Loucy (cell line): ENCODE measurements at regions not wholly inside any gene's neighbourhood (a gene's known extent, or its start where the extent isn't known, plus 50 kb on each side); places are given as distances from the start of the nearest gene placed in this dataset.

Source experiments
- H2AFZ ChIP-seq: fragments of 200-600 bp; sonication (generic); 2 replicates; pipeline ENCODE4 v1.6.0; 2016; ENCODE audit warnings: antibody characterized with exemption, mild to moderate bottlenecking, low read length, moderate library complexity
- H3F3A ChIP-seq: fragments of 200-600 bp; 2 replicates; pipeline ENCODE4 v1.6.0; 2016; ENCODE audit warnings: antibody characterized with exemption, low read depth, mild to moderate bottlenecking
- H3K27me3 ChIP-seq: fragments of 200-600 bp; sonication (generic); 2 replicates; pipeline ENCODE4 v1.6.1; 2014; ENCODE audit warnings: low read length, mild to moderate bottlenecking; ENCODE audit not compliant: insufficient read depth, poor library complexity, severe bottlenecking
- H3K36me3 ChIP-seq: fragments of 200-600 bp; sonication (generic); 2 replicates; pipeline ENCODE4 v1.6.1; 2016; ENCODE audit warnings: low read length; ENCODE audit not compliant: insufficient read depth
- H3K4me1 ChIP-seq: fragments of 200-600 bp; sonication (generic); 2 replicates; pipeline ENCODE4 v1.5.1; 2014; ENCODE audit warnings: low read length, mild to moderate bottlenecking; ENCODE audit not compliant: insufficient read depth, poor library complexity, severe bottlenecking
- H3K4me2 ChIP-seq: fragments of 200-600 bp; sonication (generic); 2 replicates; pipeline ENCODE4 v1.6.0; 2014; ENCODE audit warnings: antibody characterized with exemption, low read length, low read depth, mild to moderate bottlenecking; ENCODE audit not compliant: poor library complexity, severe bottlenecking
- H3K4me3 ChIP-seq: fragments of 200-600 bp; sonication (generic); 2 replicates; pipeline ENCODE4 v1.5.1; 2014; ENCODE audit warnings: low read length, mild to moderate bottlenecking, mixed read lengths; ENCODE audit not compliant: poor library complexity, severe bottlenecking
- H3K79me2 ChIP-seq: fragments of 200-600 bp; sonication (generic); 2 replicates; pipeline ENCODE4 v1.6.1; 2014; ENCODE audit warnings: low read length; ENCODE audit not compliant: insufficient read depth
- H3K9ac ChIP-seq: fragments of 200-600 bp; sonication (generic); 2 replicates; pipeline ENCODE4 v1.6.0; 2014; ENCODE audit warnings: mild to moderate bottlenecking, low read depth, low read length, moderate library complexity; ENCODE audit not compliant: poor library complexity, severe bottlenecking
- H3K9me2 ChIP-seq: fragments of 200-600 bp; sonication (generic); replicated peaks from 2 replicates; pipeline ENCODE4 v1.6.1; 2016; ENCODE audit warnings: low read depth, low read length, mixed read lengths
- H3K9me3 ChIP-seq: fragments of 200-600 bp; sonication (generic); 2 replicates; pipeline ENCODE4 v1.6.1; 2014; ENCODE audit warnings: mild to moderate bottlenecking, antibody characterized with exemption, low read length, low read depth; ENCODE audit not compliant: insufficient read depth
- H4K20me1 ChIP-seq: fragments of 200-600 bp; sonication (generic); 2 replicates; pipeline ENCODE4 v1.6.0; 2014; ENCODE audit warnings: antibody characterized with exemption, low read length, mild to moderate bottlenecking; ENCODE audit not compliant: insufficient read depth, poor library complexity, severe bottlenecking
- CTCF ChIP-seq: fragments of 200-600 bp; sonication (generic); conservative IDR thresholded peaks from 2 replicates; pipeline ENCODE4 v1.5.1; 2014; ENCODE audit warnings: mild to moderate bottlenecking, antibody characterized with exemption, low read length
- EZH2phosphoT487 ChIP-seq: fragments of 200-600 bp; IDR thresholded peaks from 2 replicates; pipeline ENCODE4 v1.6.1; 2018; ENCODE audit warnings: antibody characterized with exemption, mild to moderate bottlenecking, moderate library complexity, borderline replicate concordance

GRCh38 chr10:21191512-21191911 lies 294.4 kb upstream of the NEBL start:
- no peak overlapping the region for H3K4me3 ChIP-seq
- no peaks in the 10 kb centered on the region; the same call in 1 of the 2 replicates for H3K9me3 ChIP-seq
- H3K4me1 ChIP-seq: no peaks in the 10 kb centered on the region
- no peaks in the 10 kb centered on the region for H3K79me2 ChIP-seq
- H3K36me3 ChIP-seq: no peaks in the 10 kb centered on the region
- no peak overlapping the region for H3K4me2 ChIP-seq
- no peak overlapping the region for H2AFZ ChIP-seq
- TF ChIP-seq EZH2phosphoT487: no peak
- no peak for TF ChIP-seq CTCF
- H4K20me1 ChIP-seq: no peaks in the 10 kb centered on the region
- no peaks in the 10 kb centered on the region for H3F3A ChIP-seq
- no peaks in the 10 kb centered on the region for H3K9me2 ChIP-seq
- no peaks in the 10 kb centered on the region for H3K27me3 ChIP-seq
- H3K9ac ChIP-seq: no peak overlapping the region

- no peaks in the 10 kb centered on the region for H3K9me2 ChIP-seq
- no peak for TF ChIP-seq EZH2phosphoT487
- no peak for TF ChIP-seq CTCF
- H3F3A ChIP-seq: no peaks in the 10 kb centered on the region
- H3K9ac ChIP-seq: no peak overlapping the region
- no peaks in the 10 kb centered on the region for H4K20me1 ChIP-seq
- H3K4me1 ChIP-seq: no peaks in the 10 kb centered on the region
- no peaks in the 10 kb centered on the region for H3K27me3 ChIP-seq
- no peaks in the 10 kb centered on the region for H3K36me3 ChIP-seq
- no peak overlapping the region for H2AFZ ChIP-seq
- H3K79me2 ChIP-seq: no peaks in the 10 kb centered on the region
- H3K4me2 ChIP-seq: no peak overlapping the region
- no peaks in the 10 kb centered on the region; the same call in 1 of the 2 replicates for H3K9me3 ChIP-seq
- H3K4me3 ChIP-seq: no peak overlapping the region
Observed at GRCh38 chr10:21184984-21185383, 287.9 kb upstream of the NEBL start.

GRCh38 chr10:21184216-21184615 lies 287.1 kb upstream of the NEBL start:
- Histone ChIP-seq H3F3A (no peaks in the 10 kb centered on the region), H4K20me1 (no peaks in the 10 kb centered on the region), H3K79me2 (no peaks in the 10 kb centered on the region), H3K9me2 (no peaks in the 10 kb centered on the region), H3K27me3 (no peaks in the 10 kb centered on the region), H3K9ac (no peak overlapping the region), H3K36me3 (no peaks in the 10 kb centered on the region), H3K4me3 (no peak overlapping the region), H2AFZ (no peak overlapping the region), H3K4me1 (no peaks in the 10 kb centered on the region), H3K4me2 (no peak overlapping the region), H3K9me3 (no peaks in the 10 kb centered on the region; the same call in 1 of the 2 replicates)
- TF ChIP-seq EZH2phosphoT487: no peak
- no peak for TF ChIP-seq CTCF
